Activated naive CD4-positive, alpha-beta T cell treated with anti-CD3 and anti-CD28 coated beads, Interleukin-2, amount 50 U/mL, for 24 hours (primary cell): ENCODE measurements at regions not wholly inside any gene's neighbourhood (a gene's known extent, or its start where the extent isn't known, plus 50 kb on each side); places are given as distances from the start of the nearest gene placed in this dataset.
A peak's percentile ranks its signal among the peaks of the same experiment; 100 is the strongest.

Source experiments
- H3K27ac Mint-ChIP-seq: one replicate; pipeline ENCODE4 v1.8.0; 2021; ENCODE audit warnings: mild to moderate bottlenecking, mixed read lengths
- H3K27me3 Mint-ChIP-seq: one replicate; pipeline ENCODE4 v1.8.0; 2021; ENCODE audit warnings: mixed read lengths
- H3K36me3 Mint-ChIP-seq: one replicate; pipeline ENCODE4 v1.8.0; 2021; ENCODE audit warnings: mixed read lengths
- H3K4me1 Mint-ChIP-seq: one replicate; pipeline ENCODE4 v1.8.0; 2021; ENCODE audit warnings: mixed read lengths
- H3K4me3 Mint-ChIP-seq: one replicate; pipeline ENCODE4 v1.8.0; 2021; ENCODE audit warnings: mild to moderate bottlenecking, mixed read lengths
- H3K9me3 Mint-ChIP-seq: one replicate; pipeline ENCODE4 v1.8.0; 2021; ENCODE audit warnings: mixed read lengths

DNA sequence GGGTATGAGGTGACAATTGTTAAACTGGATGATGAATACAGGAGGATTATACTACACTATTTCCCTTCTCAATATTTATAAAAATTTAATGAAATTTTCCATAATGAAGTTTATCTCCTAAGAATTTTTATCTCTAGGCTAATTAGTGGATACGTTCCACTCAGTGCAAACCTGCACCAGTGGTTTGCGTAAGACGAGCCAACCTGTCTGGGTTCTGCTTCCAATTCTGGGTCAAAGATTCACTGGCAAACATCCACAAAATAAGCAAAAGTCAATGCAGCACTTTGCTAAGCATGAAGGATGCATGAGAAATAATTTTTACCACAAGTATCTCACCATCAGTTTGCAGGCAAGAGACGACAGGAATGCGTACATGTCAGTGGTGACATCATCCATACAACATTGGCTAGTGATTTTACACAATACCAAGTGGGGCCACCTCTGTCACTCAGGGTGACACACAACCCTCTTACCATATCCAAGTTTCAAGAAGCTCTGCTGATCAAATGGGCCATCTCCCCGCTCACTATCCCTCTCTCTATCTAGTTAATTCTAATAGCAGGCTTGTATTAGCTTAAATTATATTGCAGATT is 51.7 kb downstream of the FAM50B start:
- Mint-ChIP-seq H3K27ac (no peak overlapping the region), H3K4me1 (no peaks in the 10 kb centered on the region), H3K27me3 (peaks cover 6% of the 10 kb centered on the region), H3K36me3 (no peaks in the 10 kb centered on the region), H3K4me3 (no peak overlapping the region), H3K9me3 (no peaks in the 10 kb centered on the region)

DNA sequence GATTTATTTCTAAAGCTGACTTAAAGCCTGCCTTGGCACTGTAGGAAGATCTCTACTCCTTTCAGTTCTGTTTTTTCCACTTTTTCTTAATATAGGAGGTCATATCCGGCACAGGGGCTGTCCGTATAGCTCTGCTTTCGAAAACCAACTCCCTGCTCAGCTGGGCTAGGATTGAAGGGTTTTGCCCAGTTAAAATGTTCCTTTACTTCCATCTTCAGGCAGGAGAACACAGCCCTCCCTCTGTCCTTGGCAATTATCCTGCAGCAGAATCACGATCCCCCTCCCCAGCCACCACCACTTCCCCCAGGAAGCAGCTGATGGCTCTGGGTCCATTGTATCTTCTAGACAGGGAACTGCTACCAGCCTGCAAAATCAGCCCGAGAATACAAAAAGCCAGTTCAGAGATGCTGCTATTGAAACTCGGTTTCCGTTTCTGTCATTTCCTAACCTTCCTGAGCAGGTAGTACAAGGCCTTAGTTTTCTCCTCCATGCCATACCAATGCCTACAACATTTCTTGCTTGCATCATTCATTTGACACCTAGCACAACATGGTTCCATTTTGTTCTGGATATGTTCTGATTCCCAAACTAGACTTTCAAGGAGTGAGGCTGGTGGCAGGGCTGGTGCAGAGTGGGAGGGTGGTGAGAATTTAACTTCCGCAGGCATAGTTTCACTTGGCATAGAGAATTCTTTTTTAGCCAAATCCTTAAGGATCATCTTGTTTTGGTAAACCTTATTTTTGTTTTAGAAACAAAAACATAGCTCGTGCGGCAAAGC is 53.9 kb downstream of the FAM50B start:
- Mint-ChIP-seq H3K27ac (no peak overlapping the region), H3K4me1 (no peaks in the 10 kb centered on the region), H3K36me3 (no peaks in the 10 kb centered on the region), H3K9me3 (no peaks in the 10 kb centered on the region), H3K27me3 (peaks cover 10% of the 10 kb centered on the region), H3K4me3 (no peak overlapping the region)

DNA sequence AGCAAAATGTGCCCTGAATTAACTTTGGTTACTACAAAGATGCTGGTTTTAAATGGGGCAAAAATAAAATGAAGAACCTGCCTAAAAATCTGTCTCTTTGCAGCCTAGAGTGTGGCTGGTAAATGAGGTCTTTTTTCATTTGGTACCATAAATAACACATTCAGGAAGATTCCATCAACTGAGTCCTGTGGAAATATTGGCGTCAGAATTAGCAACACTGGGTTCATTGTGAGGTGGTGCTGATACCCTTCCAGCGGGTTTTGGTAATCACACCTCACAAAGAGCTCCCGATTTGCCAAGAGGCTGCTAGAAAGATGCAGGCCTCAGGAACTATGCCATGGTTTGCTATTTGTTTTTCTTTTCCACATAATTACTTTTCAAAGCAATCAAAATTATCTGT is 55.3 kb downstream of the FAM50B start:
- Mint-ChIP-seq H3K27me3 (peaks cover 10% of the 10 kb centered on the region), H3K9me3 (no peaks in the 10 kb centered on the region), H3K36me3 (no peaks in the 10 kb centered on the region), H3K4me3 (no peak overlapping the region), H3K27ac (no peak overlapping the region), H3K4me1 (no peaks in the 10 kb centered on the region)

DNA sequence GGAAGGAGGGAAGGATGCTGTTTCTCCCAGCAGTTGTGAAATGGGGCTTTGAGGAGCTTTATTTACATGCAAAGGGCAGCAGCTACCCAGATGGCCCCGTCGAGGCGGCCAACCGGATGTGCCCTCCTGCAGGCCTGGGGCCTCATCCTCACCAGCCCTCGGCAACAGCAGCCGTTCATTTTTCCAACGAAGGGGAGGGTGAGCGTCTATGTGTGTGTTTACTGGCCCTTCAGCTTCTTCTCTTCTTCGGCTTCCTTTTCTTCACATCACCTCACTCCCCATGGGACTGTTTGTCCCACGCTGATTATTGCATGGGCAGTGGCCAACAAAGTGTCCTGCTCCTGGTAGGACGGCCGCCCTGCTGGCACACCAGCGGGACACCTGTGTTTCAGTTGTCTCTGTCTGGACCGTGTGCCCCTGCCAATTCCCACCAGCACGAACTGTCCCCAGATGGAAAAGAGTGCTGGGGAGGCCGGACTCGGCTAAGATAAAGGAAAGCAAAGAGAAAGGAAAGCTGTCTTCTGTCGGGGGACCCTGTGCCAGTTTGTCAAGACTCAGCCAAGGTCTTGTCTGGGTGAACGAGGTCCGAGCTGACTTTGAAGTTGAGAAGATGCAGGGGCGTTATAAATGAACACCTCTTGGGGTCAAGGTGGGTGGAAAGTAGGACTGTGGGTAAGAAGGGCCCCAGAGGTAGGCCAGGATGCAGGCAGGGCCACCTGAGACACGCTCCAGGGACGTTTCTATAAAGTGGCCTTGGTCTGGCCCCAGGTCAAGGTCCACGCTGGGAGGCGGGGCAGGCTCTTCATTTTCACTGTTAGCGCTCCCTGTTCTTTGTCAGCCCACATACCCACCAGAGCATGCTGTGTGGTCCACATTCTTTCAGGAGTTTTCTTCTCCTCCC is 57.0 kb downstream of the FAM50B start:
- peaks cover 20% of the 10 kb centered on the region for H3K27me3 Mint-ChIP-seq
- no peak overlapping the region for H3K27ac Mint-ChIP-seq
- no peaks in the 10 kb centered on the region for H3K9me3 Mint-ChIP-seq
- H3K4me1 Mint-ChIP-seq = no peaks in the 10 kb centered on the region
- no peak overlapping the region for H3K4me3 Mint-ChIP-seq
- no peaks in the 10 kb centered on the region for H3K36me3 Mint-ChIP-seq

DNA sequence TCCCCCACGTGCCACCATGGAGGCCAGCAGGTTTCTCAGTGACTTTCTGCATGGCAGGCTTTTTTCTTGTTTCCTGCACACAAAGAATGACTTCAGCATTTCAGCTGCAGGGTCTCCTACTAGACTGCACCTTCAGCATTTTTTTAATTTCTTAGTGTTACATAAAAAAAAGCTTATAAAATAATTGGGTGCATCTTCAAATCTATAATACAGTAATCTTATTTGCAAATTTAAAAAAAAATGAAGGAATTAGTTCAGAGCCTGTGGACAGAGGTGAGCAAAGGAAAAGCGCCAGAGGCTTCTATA is 57.6 kb downstream of the FAM50B start:
- H3K27me3 Mint-ChIP-seq = peaks cover 25% of the 10 kb centered on the region
- no peaks in the 10 kb centered on the region for H3K9me3 Mint-ChIP-seq
- H3K4me1 Mint-ChIP-seq = no peaks in the 10 kb centered on the region
- no peaks in the 10 kb centered on the region for H3K36me3 Mint-ChIP-seq
- no peak overlapping the region for H3K27ac Mint-ChIP-seq
- no peak overlapping the region for H3K4me3 Mint-ChIP-seq

DNA sequence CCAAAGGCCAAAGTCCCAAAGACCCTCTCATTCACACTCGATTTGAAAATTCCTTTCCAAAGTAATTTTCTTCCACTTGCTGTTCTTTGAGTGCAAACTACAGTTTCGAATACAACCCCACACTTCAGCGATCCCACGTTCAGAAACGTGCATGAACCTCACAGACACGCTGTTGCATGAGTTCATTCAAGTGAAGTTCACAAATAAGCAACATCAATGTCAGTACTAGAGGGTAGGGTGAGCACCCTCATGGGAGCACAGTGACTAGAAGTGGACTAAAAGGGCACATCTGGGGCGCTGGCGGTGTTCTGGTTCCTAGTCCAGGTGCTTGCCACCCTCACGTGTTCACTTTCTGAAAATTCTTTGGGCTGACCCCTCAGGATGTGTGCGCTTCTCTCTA is 59.0 kb downstream of the FAM50B start:
- Mint-ChIP-seq H3K27ac (no peak overlapping the region), H3K9me3 (no peaks in the 10 kb centered on the region), H3K4me1 (peaks cover 1% of the 10 kb centered on the region), H3K4me3 (no peak overlapping the region), H3K36me3 (no peaks in the 10 kb centered on the region), H3K27me3 (peaks cover 25% of the 10 kb centered on the region)

DNA sequence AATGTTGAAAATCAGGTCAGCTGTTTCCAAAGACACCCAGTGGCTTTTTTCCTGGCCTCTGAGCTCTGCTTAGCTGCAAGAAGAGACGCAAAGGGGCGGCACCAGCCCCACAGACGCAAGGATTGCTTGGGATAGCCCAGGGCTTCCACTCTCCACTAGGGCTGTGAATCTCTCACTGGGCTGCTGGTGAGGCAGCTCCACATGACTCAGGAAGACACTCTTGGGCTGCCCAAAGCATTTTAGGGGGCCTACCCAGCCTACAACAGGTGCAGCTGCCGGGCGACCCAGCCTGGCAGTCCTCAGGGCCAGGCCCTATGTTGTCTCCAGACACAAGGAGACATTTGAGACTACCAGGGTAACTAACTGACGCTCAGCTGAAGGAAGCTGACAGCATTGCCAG is 59.8 kb downstream of the FAM50B start:
- H3K4me1 Mint-ChIP-seq = peaks cover 6% of the 10 kb centered on the region
- H3K27ac Mint-ChIP-seq = no peak overlapping the region
- no peak overlapping the region for H3K4me3 Mint-ChIP-seq
- no peaks in the 10 kb centered on the region for H3K36me3 Mint-ChIP-seq
- H3K9me3 Mint-ChIP-seq = no peaks in the 10 kb centered on the region
- peaks cover 28% of the 10 kb centered on the region for H3K27me3 Mint-ChIP-seq

DNA sequence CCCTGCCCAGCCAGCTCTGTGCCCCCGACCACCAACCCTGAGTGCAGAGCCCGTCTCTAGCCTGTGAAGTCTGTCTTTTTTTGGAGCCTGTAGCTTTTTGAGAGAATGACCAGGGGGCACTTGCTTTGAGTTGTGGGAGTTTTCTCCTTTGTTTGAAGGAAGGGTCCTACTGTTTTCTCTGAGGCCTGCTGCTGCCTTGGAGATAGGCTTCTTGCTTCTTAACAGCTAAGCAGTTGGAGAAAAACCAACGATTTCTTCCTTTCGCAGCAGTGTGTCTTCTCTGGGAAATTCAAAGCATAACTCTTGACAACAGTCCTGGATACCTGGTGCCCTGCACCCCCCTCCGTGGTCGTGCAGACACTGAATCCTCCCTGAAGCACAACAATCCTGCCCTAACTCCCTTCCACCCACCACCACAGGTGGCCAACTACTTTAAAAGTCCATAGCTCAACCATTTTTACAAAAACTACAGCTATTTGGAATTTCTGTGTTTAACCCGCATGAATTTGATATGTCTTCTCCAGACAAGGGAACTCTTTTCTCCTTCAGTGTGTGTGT is 61.0 kb downstream of the FAM50B start:
- Mint-ChIP-seq H3K27me3 (peaks cover 30% of the 10 kb centered on the region), H3K27ac (no peak overlapping the region), H3K36me3 (no peaks in the 10 kb centered on the region), H3K4me3 (no peak overlapping the region), H3K9me3 (no peaks in the 10 kb centered on the region), H3K4me1 (peaks cover 18% of the 10 kb centered on the region)

DNA sequence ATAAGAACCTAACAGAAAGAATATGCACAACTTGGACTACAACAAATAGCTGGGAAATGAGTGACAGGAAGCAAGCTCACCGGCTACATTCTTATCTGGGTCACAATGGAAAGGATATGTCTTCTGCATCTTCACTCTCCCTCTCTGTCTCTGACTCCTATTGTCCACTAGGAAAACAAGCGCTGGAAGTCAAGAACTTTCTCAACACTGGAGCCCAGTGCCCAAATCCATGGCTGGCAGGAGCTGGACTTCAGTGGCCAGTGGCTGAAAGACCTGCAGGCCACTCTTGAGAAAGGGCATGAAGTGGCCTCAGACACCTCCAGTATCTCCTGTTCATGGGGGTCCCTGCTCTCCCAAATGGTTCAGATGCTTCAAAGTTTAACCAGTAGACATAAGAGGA is 62.0 kb downstream of the FAM50B start:
- peaks cover 28% of the 10 kb centered on the region for H3K4me1 Mint-ChIP-seq
- no peak overlapping the region for H3K27ac Mint-ChIP-seq
- peaks cover 25% of the 10 kb centered on the region for H3K27me3 Mint-ChIP-seq
- no peaks in the 10 kb centered on the region for H3K9me3 Mint-ChIP-seq
- H3K36me3 Mint-ChIP-seq = no peaks in the 10 kb centered on the region
- no peak overlapping the region for H3K4me3 Mint-ChIP-seq

DNA sequence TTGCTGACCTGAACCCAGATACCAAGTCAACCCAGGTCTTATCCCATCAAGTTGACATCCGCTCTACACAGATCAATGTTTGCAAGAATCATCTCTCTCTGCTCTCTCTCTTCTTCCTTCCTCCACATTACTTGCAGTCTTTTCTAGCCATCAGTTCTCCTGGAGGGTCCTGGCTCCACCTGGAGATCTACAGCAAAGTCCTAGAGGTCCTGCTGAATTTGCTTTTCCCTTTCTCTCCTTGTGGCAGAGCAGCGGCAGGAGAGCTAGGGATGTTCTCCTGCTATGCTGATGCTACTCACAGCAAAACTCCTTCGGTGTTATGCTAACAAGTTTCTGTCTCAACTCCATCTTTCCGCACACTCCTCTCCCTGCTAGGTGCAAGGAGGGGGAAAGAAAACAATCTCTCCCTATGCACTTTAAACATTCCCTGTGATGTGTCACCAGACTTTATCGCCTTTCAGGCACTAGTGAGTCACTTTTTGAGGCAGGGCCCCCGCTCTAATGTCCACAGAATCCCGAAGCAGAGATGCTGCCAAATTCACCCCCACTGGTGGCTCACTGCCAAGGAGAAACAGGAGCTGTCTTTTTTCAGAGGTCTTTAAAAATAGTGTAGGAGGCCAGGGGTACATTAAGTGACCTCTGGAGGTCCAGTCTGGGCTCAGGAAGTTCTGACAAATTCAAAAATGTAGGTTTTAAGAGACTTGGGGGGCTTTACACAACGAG is 62.6 kb downstream of the FAM50B start:
- H3K27ac Mint-ChIP-seq = no peak overlapping the region
- no peaks in the 10 kb centered on the region for H3K9me3 Mint-ChIP-seq
- peaks cover 31% of the 10 kb centered on the region for H3K4me1 Mint-ChIP-seq
- H3K27me3 Mint-ChIP-seq = peaks cover 23% of the 10 kb centered on the region
- no peaks in the 10 kb centered on the region for H3K36me3 Mint-ChIP-seq
- H3K4me3 Mint-ChIP-seq = no peak overlapping the region

DNA sequence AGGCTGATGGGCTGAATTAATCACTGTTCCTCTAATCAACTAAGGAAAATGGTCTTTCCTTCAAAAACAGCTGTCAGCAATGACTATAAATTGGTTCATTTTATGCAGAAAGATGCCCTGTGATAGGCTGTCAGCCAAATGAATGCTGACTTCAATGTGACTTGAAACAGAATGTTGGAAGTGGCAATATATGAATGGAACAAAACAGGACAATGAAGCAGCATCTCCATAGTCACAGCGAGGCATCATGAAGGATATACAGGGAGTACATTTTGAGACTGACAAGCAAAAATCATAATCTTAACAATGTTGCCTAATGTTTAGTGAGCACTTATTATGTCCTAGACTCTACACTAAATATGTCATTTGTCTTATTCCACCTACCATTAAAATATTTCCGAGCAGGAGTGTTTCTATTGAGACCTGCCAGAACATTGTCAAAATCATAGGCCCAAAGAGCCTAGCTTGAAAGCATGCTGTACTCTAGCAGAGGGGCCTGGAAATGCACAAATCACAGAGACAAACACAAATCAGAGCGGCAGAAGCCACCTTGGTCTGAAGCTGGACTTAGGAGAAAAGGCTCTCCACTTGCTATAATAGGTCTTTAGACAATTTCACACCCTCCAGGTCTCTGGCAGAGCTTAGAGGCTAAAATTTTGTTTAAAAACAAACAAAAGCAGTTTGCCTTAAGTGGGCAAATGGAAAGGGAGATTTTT is 63.3 kb downstream of the FAM50B start:
- Mint-ChIP-seq H3K36me3 (no peaks in the 10 kb centered on the region), H3K9me3 (no peaks in the 10 kb centered on the region), H3K27ac (no peak overlapping the region), H3K27me3 (peaks cover 23% of the 10 kb centered on the region), H3K4me3 (no peak overlapping the region), H3K4me1 (peaks cover 31% of the 10 kb centered on the region)

DNA sequence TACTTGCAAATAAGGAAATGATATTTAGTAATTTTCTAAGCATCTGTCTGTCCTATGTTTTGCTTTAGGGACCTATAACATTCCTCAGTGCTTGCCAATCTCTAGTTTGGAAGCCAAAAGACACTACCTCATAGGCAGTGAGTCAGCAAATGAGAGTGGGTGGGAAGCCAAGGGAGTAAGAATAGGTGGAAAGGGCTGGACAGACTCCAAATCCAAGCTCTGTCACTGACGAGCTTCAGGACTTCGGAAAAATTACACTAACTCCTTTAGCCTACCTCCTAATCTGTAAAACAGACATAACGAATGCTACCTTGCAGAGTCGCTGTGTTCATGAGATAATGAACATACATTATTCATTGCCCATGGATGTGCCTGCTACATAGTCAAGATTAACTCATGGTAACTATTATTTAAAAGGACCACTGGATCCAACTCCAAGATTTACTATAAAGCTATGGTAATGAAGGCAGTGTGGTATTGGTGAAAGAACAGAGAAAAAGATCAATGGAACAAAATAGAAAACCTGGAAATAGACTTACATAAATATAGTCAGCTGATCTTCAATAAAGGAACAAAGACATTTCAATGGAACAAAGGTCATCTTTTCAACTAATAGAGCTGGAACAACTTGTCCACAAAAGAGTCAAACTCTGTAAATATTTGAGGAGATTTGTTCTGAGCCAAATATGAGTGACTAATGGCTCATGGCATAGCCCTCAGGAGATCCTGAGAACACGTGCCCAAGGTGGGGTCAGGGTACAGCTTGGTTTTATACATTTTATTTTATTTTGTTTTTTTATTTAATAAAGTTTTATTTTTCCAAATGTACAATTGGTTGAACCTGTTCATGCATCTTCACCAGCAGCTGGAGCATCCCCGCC is 64.1 kb downstream of the FAM50B start:
- no peaks in the 10 kb centered on the region for H3K9me3 Mint-ChIP-seq
- no peak overlapping the region for H3K4me3 Mint-ChIP-seq
- peaks cover 31% of the 10 kb centered on the region for H3K4me1 Mint-ChIP-seq
- no peak overlapping the region for H3K27ac Mint-ChIP-seq
- H3K36me3 Mint-ChIP-seq = no peaks in the 10 kb centered on the region
- H3K27me3 Mint-ChIP-seq = peaks cover 23% of the 10 kb centered on the region

DNA sequence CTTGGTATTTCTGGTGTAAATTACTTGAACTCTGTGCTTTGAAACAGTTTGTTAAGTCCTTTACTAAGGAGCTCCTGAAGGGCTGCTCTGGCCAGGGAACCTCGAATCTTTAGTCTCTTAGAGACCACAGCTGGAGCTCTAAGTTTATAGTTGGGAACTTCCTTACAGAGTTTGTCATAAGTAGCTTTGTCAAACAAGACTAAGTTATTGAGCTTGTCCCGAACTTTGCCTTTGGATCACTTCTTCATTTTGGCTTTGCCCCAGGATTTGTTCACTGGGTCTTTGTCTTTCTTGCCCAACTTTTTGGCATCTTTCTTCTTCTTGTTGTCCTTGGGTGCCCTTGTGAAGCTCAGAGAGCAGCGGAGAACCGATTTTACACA is 64.8 kb downstream of the FAM50B start:
- Mint-ChIP-seq H3K4me3 (peak overlapping the region; percentile 13), H3K4me1 (peaks cover 31% of the 10 kb centered on the region), H3K27me3 (peaks cover 23% of the 10 kb centered on the region), H3K9me3 (no peaks in the 10 kb centered on the region), H3K27ac (no peak overlapping the region), H3K36me3 (no peaks in the 10 kb centered on the region)

DNA sequence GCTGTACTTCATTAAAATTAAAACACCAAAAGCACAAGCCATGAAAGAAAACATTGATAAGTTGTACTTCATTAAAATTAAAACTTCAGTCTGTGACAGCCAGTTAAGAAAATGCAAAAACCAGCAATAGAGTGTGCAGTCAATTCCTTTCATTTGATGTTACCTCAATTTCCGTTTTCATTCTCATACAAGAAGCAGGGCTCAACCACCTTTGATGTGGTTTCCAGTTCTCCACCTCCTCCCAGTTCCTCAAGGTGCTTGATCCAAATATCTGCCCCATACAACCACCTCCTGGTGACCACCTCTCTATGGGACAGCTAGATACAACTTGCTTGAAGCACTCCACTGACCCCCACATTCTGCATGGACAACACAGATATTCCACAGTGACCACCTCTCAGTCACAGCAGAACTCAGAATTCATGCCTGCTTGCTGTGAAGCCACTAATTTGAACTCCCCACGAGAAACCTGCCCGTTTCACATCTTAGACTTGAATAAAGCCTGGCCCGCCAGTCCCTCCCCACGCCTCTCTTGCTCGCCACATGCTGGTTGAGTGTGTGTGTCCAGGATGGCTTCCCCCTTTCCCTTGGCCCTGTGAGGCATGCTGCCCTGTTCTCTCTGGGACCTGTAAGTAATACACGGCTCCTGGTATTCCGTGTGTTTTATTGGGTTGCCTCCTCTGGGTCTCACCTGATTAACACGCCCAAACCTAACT is 66.1 kb downstream of the FAM50B start:
- H3K36me3 Mint-ChIP-seq = no peaks in the 10 kb centered on the region
- peak overlapping the region; percentile 6 for H3K27ac Mint-ChIP-seq
- H3K27me3 Mint-ChIP-seq = peaks cover 21% of the 10 kb centered on the region
- peaks cover 31% of the 10 kb centered on the region for H3K4me1 Mint-ChIP-seq
- no peaks in the 10 kb centered on the region for H3K9me3 Mint-ChIP-seq
- peak overlapping the region; percentile 53 for H3K4me3 Mint-ChIP-seq
